Spleen (tissue), 7 donors: ENCODE measurements at regions not wholly inside any gene's neighbourhood (a gene's known extent, or its start where the extent isn't known, plus 50 kb on each side); places are given as distances from the start of the nearest gene placed in this dataset.

Experiments used
- CTCF ChIP-seq, 11 experiments: fragments of 200-600 bp in 7 of 11; fragments of 450-650 bp in 4 of 11; sonication (generic) in 4 of 11; IDR thresholded peaks in 8 of 11; conservative IDR thresholded peaks in 3 of 11; 1 replicate in 7 of 11; 2 replicates in 4 of 11; pipeline versions ENCODE4 v1.4.0 to v1.8.0; 2016 to 2021; ENCODE audit warnings: antibody characterized with exemption in 11 of 11, inconsistent platforms in 4 of 11, mild to moderate bottlenecking in 1 of 11
- POLR2AphosphoS5 ChIP-seq, 3 donors: sonication (generic); formaldehyde crosslinking; IDR thresholded peaks; one replicate each; pipeline ENCODE4 v1.5.1; 2017; ENCODE audit warnings: antibody characterized with exemption in 3 of 3
- donor health status: DM: no; HTN: no; CAD: no; lungs with moderate emphysema.
- donor health status: DM: no; HTN: no; CAD: no.
- donor health status: DM: no; HTN: no; CAD: no.

- TF ChIP-seq CTCF (IDR thresholded peaks at IDR 0.05 in 8 of 11, conservative IDR thresholded peaks at IDR 0.05 in 3 of 11) (no peak), POLR2AphosphoS5 (IDR thresholded peaks at IDR 0.05) (no peak)
Measured at GRCh38 chr14:38616959-38617358, 361.1 kb upstream of the CLEC14A start.
